MCF 10A (cell line): ENCODE measurements at regions not wholly inside any gene's neighbourhood (a gene's known extent, or its start where the extent isn't known, plus 50 kb on each side); places are given as distances from the start of the nearest gene placed in this dataset.

Experiments
- BruUV-seq: library from RNA; stranded (reverse); fragments of 400-500 nt; replicated peaks from 2 replicates; lab custom pipeline; 2021; lab: Mats Ljungman, UMichigan
- CTCF ChIA-PET: fragments of 300-600 bp; sonication (Branson Sonifier 250); formaldehyde crosslinking; extraction: SDS; loops from one replicate; lab custom pipeline; 2021; ENCODE audit warnings: antibody characterized with exemption, inconsistent platforms; lab: Yijun Ruan, JAX
- POLR2A ChIA-PET: fragments of 300-600, 350-650 bp; sonication (Branson Sonifier 250); formaldehyde crosslinking; extraction: SDS; loops from one replicate; lab custom pipeline; 2020; ENCODE audit warnings: antibody characterized with exemption, inconsistent platforms; lab: Yijun Ruan, JAX
- DNase-seq: peaks from one replicate; pipeline ENCODE4 v3.0.0-alpha.2; 2018; ENCODE audit not compliant: unreplicated experiment
- H3K27ac Mint-ChIP-seq: one replicate; pipeline ENCODE4 v1.8.0; 2022; ENCODE audit warnings: mild to moderate bottlenecking, low read depth, mixed read lengths; ENCODE audit not compliant: unreplicated experiment
- H3K27me3 Mint-ChIP-seq: one replicate; pipeline ENCODE4 v1.8.0; 2022; ENCODE audit warnings: mixed read lengths; ENCODE audit not compliant: insufficient read depth, unreplicated experiment
- H3K36me3 Mint-ChIP-seq: one replicate; pipeline ENCODE4 v1.8.0; 2022; ENCODE audit warnings: mild to moderate bottlenecking, moderate library complexity, mixed read lengths; ENCODE audit not compliant: insufficient read depth, unreplicated experiment
- H3K4me1 Mint-ChIP-seq: one replicate; pipeline ENCODE4 v1.8.0; 2022; ENCODE audit warnings: mixed read lengths; ENCODE audit not compliant: insufficient read depth, unreplicated experiment
- H3K4me3 Mint-ChIP-seq: one replicate; pipeline ENCODE4 v1.8.0; 2022; ENCODE audit warnings: mild to moderate bottlenecking, moderate library complexity, mixed read lengths; ENCODE audit not compliant: unreplicated experiment
- H3K9me3 Mint-ChIP-seq: one replicate; pipeline ENCODE4 v1.8.0; 2022; ENCODE audit warnings: mixed read lengths; ENCODE audit not compliant: unreplicated experiment
- intact Hi-C: fragments of 100-400 bp; cut with micrococcal nuclease; formaldehyde crosslinking; loops from 2 replicates; pipeline ENCODE4 v1.14.1; 2022
- TF ChIP-seq, protein P1 (sequence below): fragments of 200-600 bp; IDR thresholded peaks from one replicate; pipeline ENCODE4 v1.8.0; 2022; ENCODE audit warnings: antibody characterized with exemption, mild to moderate bottlenecking; ENCODE audit not compliant: unreplicated experiment

DNA sequence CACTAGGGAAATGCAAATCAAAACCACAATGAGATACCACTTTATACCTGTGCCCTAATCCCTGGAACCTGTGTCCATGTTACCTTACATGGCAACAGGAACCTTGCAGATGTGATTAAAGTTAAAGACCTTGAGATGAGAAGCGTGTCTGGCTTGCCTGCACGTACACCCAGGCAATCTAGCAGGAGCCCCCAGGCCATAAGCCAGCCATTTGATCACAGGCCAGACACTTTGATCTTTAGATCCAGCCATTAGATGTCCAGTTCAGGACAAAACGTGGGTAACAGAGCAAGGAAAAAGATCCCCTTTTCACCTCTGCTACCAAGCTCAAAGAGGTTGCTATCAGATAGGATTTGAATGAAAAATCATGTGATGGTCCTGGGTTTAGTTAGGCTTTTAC lies 378.8 kb downstream of the BUD13 start:
- H3K36me3 Mint-ChIP-seq, result no peaks in the 10 kb centered on the region
- H3K4me3 Mint-ChIP-seq, result no peak overlapping the region
- CTCF ChIA-PET, result no interaction called here
- H3K27ac Mint-ChIP-seq, result no peak overlapping the region
- POLR2A ChIA-PET, result no interaction called here
- intact Hi-C loops, result no loop called here
- H3K4me1 Mint-ChIP-seq, result no peaks in the 10 kb centered on the region
- H3K27me3 Mint-ChIP-seq, result no peaks in the 10 kb centered on the region
- DNase-seq, result no peak
- BruUV-seq, result no TSS peak
- peaks cover 3% of the 10 kb centered on the region for H3K9me3 Mint-ChIP-seq
- TF ChIP-seq, protein P1, sequence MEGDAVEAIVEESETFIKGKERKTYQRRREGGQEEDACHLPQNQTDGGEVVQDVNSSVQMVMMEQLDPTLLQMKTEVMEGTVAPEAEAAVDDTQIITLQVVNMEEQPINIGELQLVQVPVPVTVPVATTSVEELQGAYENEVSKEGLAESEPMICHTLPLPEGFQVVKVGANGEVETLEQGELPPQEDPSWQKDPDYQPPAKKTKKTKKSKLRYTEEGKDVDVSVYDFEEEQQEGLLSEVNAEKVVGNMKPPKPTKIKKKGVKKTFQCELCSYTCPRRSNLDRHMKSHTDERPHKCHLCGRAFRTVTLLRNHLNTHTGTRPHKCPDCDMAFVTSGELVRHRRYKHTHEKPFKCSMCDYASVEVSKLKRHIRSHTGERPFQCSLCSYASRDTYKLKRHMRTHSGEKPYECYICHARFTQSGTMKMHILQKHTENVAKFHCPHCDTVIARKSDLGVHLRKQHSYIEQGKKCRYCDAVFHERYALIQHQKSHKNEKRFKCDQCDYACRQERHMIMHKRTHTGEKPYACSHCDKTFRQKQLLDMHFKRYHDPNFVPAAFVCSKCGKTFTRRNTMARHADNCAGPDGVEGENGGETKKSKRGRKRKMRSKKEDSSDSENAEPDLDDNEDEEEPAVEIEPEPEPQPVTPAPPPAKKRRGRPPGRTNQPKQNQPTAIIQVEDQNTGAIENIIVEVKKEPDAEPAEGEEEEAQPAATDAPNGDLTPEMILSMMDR, result no peak

DNA sequence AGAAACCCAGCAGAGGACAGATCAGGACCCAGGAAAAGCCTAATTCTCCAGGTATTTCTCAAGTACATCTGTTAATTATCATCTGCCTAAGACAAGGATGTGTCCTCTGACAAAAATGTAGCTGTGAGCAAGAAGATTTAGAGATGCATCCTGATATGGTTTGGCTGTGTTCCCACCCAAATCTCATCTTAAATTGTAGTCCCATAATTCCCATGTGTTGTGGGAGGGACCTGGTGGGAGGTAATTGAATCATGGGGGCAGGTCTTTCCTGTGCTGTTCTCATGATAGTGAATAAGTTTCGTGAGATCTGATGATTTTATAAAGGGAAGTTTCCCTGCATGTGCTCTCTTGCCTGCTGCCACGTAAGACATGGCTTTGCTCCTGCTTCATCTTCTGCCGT lies 381.8 kb downstream of the BUD13 start:
- Mint-ChIP-seq H3K36me3 (no peaks in the 10 kb centered on the region), H3K9me3 (no peaks in the 10 kb centered on the region), H3K27me3 (no peaks in the 10 kb centered on the region), H3K27ac (no peak overlapping the region), H3K4me3 (no peak overlapping the region), H3K4me1 (no peaks in the 10 kb centered on the region)
- CTCF ChIA-PET, result interaction anchor here (0.5 kb wide), 1 partner anchor 951 kb away, joined by 3 read pairs; no protein-coding TSS in a partner anchor
- DNase-seq, result no peak
- BruUV-seq, result no TSS peak
- TF ChIP-seq, protein P1, result no peak
- intact Hi-C loops, result no loop called here
- POLR2A ChIA-PET, result no interaction called here

DNA sequence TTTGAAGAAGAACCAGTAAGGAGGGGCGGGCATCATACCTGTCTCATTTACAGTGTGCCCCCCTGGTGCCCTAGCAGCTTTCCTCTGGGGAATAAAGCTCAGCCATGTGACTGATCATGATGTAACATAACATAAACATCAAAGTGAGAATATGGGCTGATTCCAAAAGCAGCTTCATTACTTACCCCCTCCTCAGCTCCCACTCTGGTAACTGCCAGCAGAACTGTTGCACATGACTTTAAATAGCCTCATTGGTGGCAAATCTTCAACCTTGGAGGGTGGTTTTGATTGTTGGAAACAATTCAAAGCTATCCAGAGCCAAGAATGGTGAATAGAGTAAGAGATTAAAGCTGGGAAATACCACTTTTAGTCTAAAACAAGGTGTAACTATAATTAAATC lies 384.6 kb downstream of the BUD13 start:
- no peaks in the 10 kb centered on the region for H3K27me3 Mint-ChIP-seq
- TF ChIP-seq, protein P1, result no peak
- CTCF ChIA-PET, result interaction anchor here (0.6 to 1.4 kb wide), 2 partner anchors 16 to 1282 kb away, joined by 3 read pairs; no protein-coding TSS in a partner anchor
- intact Hi-C loops, result no loop called here
- BruUV-seq, result no TSS peak
- no peaks in the 10 kb centered on the region for H3K36me3 Mint-ChIP-seq
- H3K27ac Mint-ChIP-seq, result no peak overlapping the region
- DNase-seq, result no peak
- no peaks in the 10 kb centered on the region for H3K4me1 Mint-ChIP-seq
- H3K4me3 Mint-ChIP-seq, result no peak overlapping the region
- H3K9me3 Mint-ChIP-seq, result peaks cover 3% of the 10 kb centered on the region
- POLR2A ChIA-PET, result no interaction called here

DNA sequence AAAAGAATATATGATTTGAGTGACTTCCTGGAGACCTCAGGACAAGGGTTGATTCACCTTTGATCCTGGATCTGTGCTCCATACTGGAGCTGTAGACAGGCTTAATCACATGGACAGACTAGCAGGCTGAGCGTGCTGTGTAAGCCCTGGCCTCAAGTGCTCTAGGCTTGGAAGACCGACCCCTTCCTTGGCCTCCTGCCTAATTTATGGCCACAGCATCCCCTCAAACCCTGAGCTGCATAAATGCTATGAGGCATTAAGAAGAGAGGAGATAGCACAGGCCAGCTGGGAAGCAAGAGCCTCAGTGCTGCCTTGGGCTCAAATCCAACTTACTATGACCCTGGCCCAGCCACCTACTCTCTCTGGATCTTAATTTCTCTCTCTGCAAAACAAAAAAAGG lies 385.1 kb downstream of the BUD13 start:
- Mint-ChIP-seq H3K4me3 (no peak overlapping the region), H3K27ac (no peak overlapping the region), H3K36me3 (no peaks in the 10 kb centered on the region), H3K9me3 (peaks cover 8% of the 10 kb centered on the region), H3K27me3 (no peaks in the 10 kb centered on the region), H3K4me1 (no peaks in the 10 kb centered on the region)
- TF ChIP-seq, protein P1, result no peak
- intact Hi-C loops, result no loop called here
- ChIA-PET POLR2A (no interaction called here), CTCF (interaction anchor here (0.6 to 1.4 kb wide), 2 partner anchors 16 to 28 kb away, joined by 3 to 5 read pairs; no protein-coding TSS in a partner anchor)
- BruUV-seq, result no TSS peak
- DNase-seq, result no peak
